ENCODE measurements at regions not wholly inside any gene's neighbourhood (a gene's known extent, or its start where the extent isn't known, plus 50 kb on each side); places are given as distances from the start of the nearest gene placed in this dataset.

GRCh38 chr21:14306126-14306907, 76.6 kb downstream of the HSPA13 start:
- FAIRE-seq (peak; percentile 15), DNase-seq (ENCODE audit: low read depth, low spot score) (peak; percentile 43)
- H3K4me2 ChIP-seq (ENCODE audit: insufficient read depth, low read length), result peak overlapping the region; percentile 9
- no peaks in the 10 kb centered on the region for H3K9me1 ChIP-seq (replicated peaks; ENCODE audit: control insufficient read depth, extremely low read depth, insufficient read depth, low read length)
- H3K4me1 ChIP-seq (ENCODE audit: control insufficient read depth, extremely low read depth, insufficient read depth, low read length), result peaks cover 8% of the 10 kb centered on the region
- peak overlapping the region; percentile 10 for H3K27ac ChIP-seq (ENCODE audit: insufficient read depth, low read depth, low read length)
- no peaks in the 10 kb centered on the region for H3K27me3 ChIP-seq (ENCODE audit: control insufficient read depth in 2 of 2, insufficient read depth in 2 of 2, low read length in 2 of 2)
- H2AFZ ChIP-seq (ENCODE audit: low read depth, low read length), result peak overlapping the region; percentile 32
- no peaks in the 10 kb centered on the region for H4K20me1 ChIP-seq (replicated peaks; ENCODE audit: control insufficient read depth, extremely low read depth, insufficient read depth, low read length)
- intact Hi-C loops (cut with micrococcal nuclease), result loop anchor here (1.0 to 10.0 kb wide), 4 partner anchors 49 to 556 kb away; partner anchors contain the start of genes HSPA13 and SAMSN1
- TF ChIP-seq JUN (IDR thresholded peaks at IDR 0.05; ENCODE audit: borderline replicate concordance, insufficient read depth, insufficient read length, low read depth), result no peak
- peak; percentile 20 for TF ChIP-seq GATA2 (IDR thresholded peaks at IDR 0.05; ENCODE audit: insufficient read depth, insufficient read length, low read depth, low read length)
- TF ChIP-seq EZH2 (IDR thresholded peaks at IDR 0.05; ENCODE audit: borderline replicate concordance, low read depth, low read length, severe bottlenecking), result no peak
- no peak overlapping the region for H3K4me3 ChIP-seq (replicated peaks in 1 of 3; ENCODE audit: insufficient read depth in 1 of 3, low read depth in 1 of 3, low read length in 3 of 3)
- no peaks in the 10 kb centered on the region for H3K9me3 ChIP-seq (replicated peaks; ENCODE audit: control insufficient read depth, insufficient read depth, low read length)
- no TSS peak for BruUV-seq (replicated peaks)
- H3K36me3 ChIP-seq (ENCODE audit: control insufficient read depth in 2 of 2, extremely low read depth in 1 of 2, insufficient read depth in 2 of 2, low read length in 2 of 2), result no peaks in the 10 kb centered on the region
- POLR2A ChIA-PET, result no interaction called here
- H3K9ac ChIP-seq (replicated peaks; ENCODE audit: extremely low read depth, insufficient read depth, low read length), result no peak overlapping the region
- no peaks in the 10 kb centered on the region for H3K79me2 ChIP-seq (ENCODE audit: control insufficient read depth, insufficient read depth, low read length)
- CTCF ChIA-PET, result interaction anchor here (0.6 to 1.8 kb wide), 15 partner anchors 9 to 558 kb away, joined by 3 to 8 read pairs (median 4); partner anchors contain the start of gene HSPA13
- dilution Hi-C loops (cut with MboI; ENCODE audit: extremely low pct_ligation_motif_present, low sequenced_read_pairs), result no loop called here

- no peaks in the 10 kb centered on the region for H4K20me1 ChIP-seq (replicated peaks; ENCODE audit: control insufficient read depth, extremely low read depth, insufficient read depth, low read length)
- H3K9me1 ChIP-seq (replicated peaks; ENCODE audit: control insufficient read depth, extremely low read depth, insufficient read depth, low read length), result no peaks in the 10 kb centered on the region
- intact Hi-C loops (cut with micrococcal nuclease) (loop anchor here (1.0 to 10.0 kb wide), 2 partner anchors 241 to 408 kb away; partner anchors contain the start of gene SAMSN1), dilution Hi-C loops (cut with MboI; ENCODE audit: extremely low pct_ligation_motif_present, low sequenced_read_pairs) (no loop called here)
- H3K4me3 ChIP-seq (replicated peaks in 1 of 3; ENCODE audit: insufficient read depth in 1 of 3, low read depth in 1 of 3, low read length in 3 of 3), result no peak overlapping the region
- no peaks in the 10 kb centered on the region for H3K9me3 ChIP-seq (replicated peaks; ENCODE audit: control insufficient read depth, insufficient read depth, low read length)
- TF ChIP-seq GATA2 (IDR thresholded peaks at IDR 0.05; ENCODE audit: insufficient read depth, insufficient read length, low read depth, low read length) (peak; percentile 40), MYC (IDR thresholded peaks at IDR 0.05; ENCODE audit: low read depth, low read length) (no peak), POLR2A (IDR thresholded peaks at IDR 0.05; ENCODE audit: low read depth, low read length) (no peak), JUN (IDR thresholded peaks at IDR 0.05; ENCODE audit: borderline replicate concordance, insufficient read depth, insufficient read length, low read depth) (peak; percentile 30)
- no peak for FAIRE-seq
- DNase-seq (ENCODE audit: low read depth, low spot score), result peak; percentile 3
- H3K4me2 ChIP-seq (ENCODE audit: insufficient read depth, low read length), result peak overlapping the region; percentile 21
- peaks cover 10% of the 10 kb centered on the region for H3K4me1 ChIP-seq (ENCODE audit: control insufficient read depth, extremely low read depth, insufficient read depth, low read length)
- H3K79me2 ChIP-seq (ENCODE audit: control insufficient read depth, insufficient read depth, low read length), result no peaks in the 10 kb centered on the region
- H3K27me3 ChIP-seq (ENCODE audit: control insufficient read depth in 2 of 2, insufficient read depth in 2 of 2, low read length in 2 of 2), result no peaks in the 10 kb centered on the region
- H3K36me3 ChIP-seq (ENCODE audit: control insufficient read depth in 2 of 2, extremely low read depth in 1 of 2, insufficient read depth in 2 of 2, low read length in 2 of 2), result no peaks in the 10 kb centered on the region
- peak overlapping the region; percentile 7 for H2AFZ ChIP-seq (ENCODE audit: low read depth, low read length)
- H3K9ac ChIP-seq (replicated peaks; ENCODE audit: extremely low read depth, insufficient read depth, low read length), result no peak overlapping the region
- BruUV-seq (replicated peaks), result no TSS peak
- H3K27ac ChIP-seq (ENCODE audit: insufficient read depth, low read depth, low read length), result peak overlapping the region; percentile 57
- CTCF ChIA-PET, result no interaction called here
- POLR2A ChIA-PET, result no interaction called here
These were observed 79.0 kb downstream of the HSPA13 start for GRCh38 chr21:14303731-14304488.
